Urothelium cell line (cell line): ENCODE measurements at regions not wholly inside any gene's neighbourhood (a gene's known extent, or its start where the extent isn't known, plus 50 kb on each side); places are given as distances from the start of the nearest gene placed in this dataset.

ENCODE experiments used
- DNase-seq: peaks from one replicate; pipeline ENCODE4 v3.0.0; 2011; ENCODE audit warnings: low spot score, mixed read lengths
- FAIRE-seq: peaks from 2 replicates; lab custom pipeline; 2011; peaks lifted over from hg19 to GRCh38; lab: Jason Lieb, UNC

- FAIRE-seq: no peak
- no peak for DNase-seq
These were observed 51.8 kb upstream of the PAX1 start for GRCh38 chr20:21653628-21654027.

- no peak for FAIRE-seq
- DNase-seq: no peak
These were observed 62.0 kb upstream of the PAX1 start for GRCh38 chr20:21643417-21643816.

- FAIRE-seq (no peak), DNase-seq (peak; percentile 41)
These were observed 64.9 kb upstream of the PAX1 start for GRCh38 chr20:21640556-21640955.

- FAIRE-seq: no peak
These were observed 71.6 kb upstream of the PAX1 start for GRCh38 chr20:21633829-21634228.

DNA sequence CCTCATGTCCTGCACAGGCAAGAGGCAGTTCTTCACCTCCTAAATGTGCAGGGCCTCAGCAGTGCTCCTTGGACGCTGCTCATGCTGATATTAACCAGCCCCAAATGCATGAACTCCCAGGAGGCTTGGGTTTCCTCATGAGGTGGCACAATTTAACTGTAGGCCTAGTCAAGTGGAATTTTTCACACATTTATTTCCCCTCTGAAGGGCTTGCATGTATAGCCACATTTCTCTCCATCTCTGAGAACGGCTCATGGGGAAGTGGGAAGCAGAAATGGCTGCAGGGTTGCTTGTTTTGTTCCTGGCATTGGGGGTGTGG lies 72.8 kb upstream of the PAX1 start:
- no peak for DNase-seq
- FAIRE-seq: no peak

More at GRCh38 chr20:21633829-21634228, 71.6 kb upstream of the PAX1 start:
- DNase-seq: no peak

GRCh38 chr20:21632031-21632734 lies 73.3 kb upstream of the PAX1 start:
- FAIRE-seq (no peak), DNase-seq (no peak)

GRCh38 chr20:21628800-21629199 lies 76.7 kb upstream of the PAX1 start:
- DNase-seq (no peak), FAIRE-seq (no peak)

DNA sequence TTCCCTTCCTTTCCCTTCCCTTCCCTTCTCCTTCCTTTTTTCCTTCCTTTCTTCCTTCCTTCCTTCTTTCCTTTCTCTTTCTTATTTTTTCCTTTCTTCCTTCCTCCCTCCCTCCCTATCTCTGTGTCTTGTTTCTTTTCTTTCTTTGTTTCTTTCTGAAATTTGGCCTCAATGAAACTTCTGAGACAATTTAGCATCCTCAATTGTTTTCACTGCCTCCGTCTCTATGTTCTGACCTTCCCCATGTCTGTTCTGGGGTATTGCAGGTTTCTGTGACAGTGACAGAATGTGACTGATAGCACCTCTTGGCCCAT lies 81.7 kb upstream of the PAX1 start:
- no peak for DNase-seq
- no peak for FAIRE-seq

GRCh38 chr20:21623074-21623780 lies 82.2 kb upstream of the PAX1 start:
- no peak for DNase-seq
- FAIRE-seq: no peak

DNA sequence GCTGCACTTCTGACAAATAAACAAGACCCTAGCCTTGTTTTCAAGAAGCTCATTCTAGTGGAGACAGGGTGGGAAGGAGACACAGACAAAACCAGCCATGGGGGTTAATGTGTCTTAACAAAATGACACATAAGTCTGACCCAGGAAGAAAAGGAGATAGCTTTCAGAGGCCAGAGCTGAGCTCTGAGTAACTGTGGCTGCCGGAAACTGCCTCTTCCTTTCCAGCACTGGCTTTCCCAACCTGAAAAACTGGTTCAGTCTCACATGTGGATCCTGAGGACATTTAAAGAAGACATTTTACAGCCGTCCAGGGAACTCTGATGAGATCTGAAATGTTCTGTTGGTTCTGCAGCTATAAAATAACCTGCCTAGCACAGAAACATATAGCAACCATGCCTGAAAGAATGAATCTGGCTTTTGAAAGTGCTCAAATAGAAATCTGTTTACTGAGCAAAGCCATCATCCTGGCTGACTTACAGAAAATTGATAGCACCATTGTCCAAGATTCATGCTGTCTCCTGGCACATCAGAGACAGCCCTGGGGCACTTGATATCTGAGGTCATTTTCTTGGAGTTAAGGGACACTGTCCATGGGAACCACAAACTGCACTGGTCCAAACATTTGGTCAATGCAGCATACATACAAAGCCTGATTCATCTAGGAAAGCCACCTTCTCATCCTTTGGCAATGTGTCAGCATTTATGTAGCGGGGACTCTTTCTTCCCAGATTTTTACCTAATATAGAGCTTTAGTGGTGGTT lies 83.2 kb upstream of the PAX1 start:
- no peak for FAIRE-seq

DNA sequence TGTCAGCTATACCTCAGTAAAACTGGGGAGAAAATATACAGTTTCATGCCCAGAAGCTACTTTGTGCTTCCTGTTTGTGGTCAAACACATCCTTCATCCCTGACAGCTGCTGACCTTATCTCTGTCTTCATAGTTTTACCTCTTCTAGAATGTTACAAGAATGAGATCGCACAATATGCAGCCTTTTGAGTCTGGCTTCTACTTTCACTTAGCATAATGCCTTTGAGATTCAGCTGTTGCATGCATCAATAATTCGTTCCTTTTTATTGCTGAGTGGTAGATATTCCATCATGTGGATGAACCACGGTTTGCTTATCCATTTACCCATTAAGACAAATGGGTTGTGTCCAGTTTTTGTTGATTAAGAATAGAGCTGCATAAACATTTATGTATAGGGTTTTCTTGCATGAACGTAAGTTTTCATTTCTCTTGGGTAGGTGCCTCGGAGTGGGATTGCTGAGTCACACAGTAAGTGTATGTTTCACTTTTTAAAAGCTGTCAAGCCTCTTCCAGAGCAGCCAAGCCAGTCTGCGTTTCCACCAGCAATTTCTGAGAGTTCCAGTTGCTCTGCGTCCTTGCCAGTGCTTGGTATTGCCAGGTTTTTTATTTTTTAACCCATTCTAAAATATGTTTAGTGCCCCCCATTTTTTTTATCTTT lies 86.6 kb upstream of the PAX1 start:
- DNase-seq: no peak
- no peak for FAIRE-seq

More for the DNA sequence above, 83.2 kb upstream of the PAX1 start:
- DNase-seq: no peak

- FAIRE-seq (peak; percentile 96), DNase-seq (peak; percentile 80)
These were observed 89.8 kb upstream of the PAX1 start for GRCh38 chr20:21615617-21616080.

DNA sequence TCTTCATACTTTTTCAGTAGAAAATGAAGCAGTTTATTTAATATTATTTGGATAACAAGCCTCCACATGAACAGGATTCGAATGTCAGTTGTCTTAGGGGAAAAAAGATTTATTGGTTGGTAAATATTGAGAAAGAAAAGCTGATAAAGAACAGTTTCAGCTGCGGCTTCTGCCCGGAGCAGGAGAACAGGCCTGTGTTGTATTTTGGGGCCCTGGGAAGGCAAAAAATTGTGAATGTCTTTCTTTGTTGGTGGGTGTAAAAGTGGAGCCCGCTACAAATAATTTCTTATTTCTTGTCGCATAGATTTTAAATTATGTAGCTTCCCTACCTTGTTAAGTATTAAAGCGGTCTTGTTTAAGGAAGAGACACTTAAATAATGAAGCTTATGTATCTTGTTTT lies 90.5 kb upstream of the PAX1 start:
- FAIRE-seq: no peak
- no peak for DNase-seq

- peak; percentile 70 for DNase-seq
These were observed 92.0 kb upstream of the PAX1 start for GRCh38 chr20:21613512-21613911.

DNA sequence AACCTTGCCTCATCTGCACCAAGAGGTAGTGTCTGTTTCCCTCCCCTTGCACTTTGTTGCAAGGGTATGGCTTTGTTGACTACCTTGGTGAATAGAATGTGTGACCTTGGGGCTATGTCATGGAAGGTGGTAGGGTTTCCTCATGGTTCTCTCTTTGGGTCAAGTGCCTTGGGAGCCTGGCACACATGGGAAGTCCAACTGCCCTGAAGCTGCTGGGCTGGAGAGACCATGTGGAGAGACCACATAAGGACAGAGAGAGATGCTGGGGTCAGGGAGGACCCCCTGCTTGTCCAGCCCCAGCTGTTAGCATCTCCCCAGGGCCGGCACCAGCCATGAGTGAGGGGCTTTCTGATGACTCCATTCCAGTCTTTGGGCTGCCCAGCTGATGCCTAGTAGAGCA lies 95.5 kb upstream of the PAX1 start:
- no peak for FAIRE-seq
- DNase-seq: no peak

More at GRCh38 chr20:21613512-21613911, 92.0 kb upstream of the PAX1 start:
- FAIRE-seq: no peak

DNA sequence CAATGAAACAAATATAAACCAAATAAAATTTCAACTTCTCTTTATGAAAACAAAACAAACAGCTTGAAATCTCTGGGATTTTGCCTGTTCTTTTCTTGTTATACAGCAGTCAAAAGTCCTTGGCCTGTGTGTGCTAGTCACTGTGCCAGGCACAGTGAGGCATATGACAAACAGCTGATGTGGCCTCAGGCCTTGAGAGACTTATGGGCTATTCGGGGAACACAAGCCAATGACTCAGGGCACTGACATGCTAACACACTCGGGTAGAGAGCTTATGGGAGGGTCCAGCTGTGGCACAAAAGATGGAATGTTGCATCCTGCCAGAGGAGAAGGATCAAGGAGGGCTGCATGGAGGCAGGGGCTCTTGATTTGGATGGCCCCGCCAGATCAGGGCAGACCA lies 95.4 kb upstream of the NKX2-2 start:
- DNase-seq (peak; percentile 55), FAIRE-seq (no peak)

DNA sequence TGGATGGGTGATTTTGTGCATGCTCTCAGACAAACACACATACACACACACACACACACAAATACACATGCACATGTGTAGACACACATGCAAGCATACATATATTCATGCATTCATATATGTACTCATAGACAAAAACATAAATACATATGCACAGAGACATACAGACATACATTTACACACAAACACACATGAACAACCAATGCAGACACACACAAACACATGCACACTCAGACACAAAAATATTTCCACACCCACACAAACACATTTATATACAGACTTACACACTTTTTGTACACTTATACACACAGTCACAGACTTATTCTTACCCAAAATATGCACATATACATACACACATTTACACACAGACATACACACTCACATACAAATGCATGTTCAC lies 94.9 kb upstream of the NKX2-2 start:
- FAIRE-seq (peak; percentile 63), DNase-seq (no peak)

GRCh38 chr20:21607971-21608725 lies 94.3 kb upstream of the NKX2-2 start:
- no peak for FAIRE-seq
- DNase-seq: peak; percentile 67

DNA sequence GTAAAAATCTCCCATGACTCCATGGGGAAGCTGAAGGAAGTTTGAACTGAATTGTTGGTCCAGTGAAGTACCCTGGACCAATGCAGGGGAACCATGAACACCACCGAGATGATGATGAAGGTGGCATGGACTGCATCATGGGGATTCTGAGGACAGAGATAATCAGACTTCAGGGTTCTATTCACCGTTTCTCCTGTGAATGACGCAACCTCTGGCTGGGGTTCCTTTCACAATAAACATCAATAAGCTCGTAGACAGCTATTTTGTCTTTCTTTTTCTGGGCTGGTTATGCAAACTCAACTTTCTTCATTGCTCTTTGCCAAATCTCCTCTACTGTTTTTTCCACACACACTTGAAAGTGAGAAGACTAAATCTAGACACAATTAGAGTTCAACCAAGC lies 87.9 kb upstream of the NKX2-2 start:
- DNase-seq (no peak), FAIRE-seq (no peak)

- DNase-seq: no peak
- no peak for FAIRE-seq
These were observed 72.8 kb upstream of the NKX2-2 start for GRCh38 chr20:21586682-21587081.
